ENCODE measurements at regions not wholly inside any gene's neighbourhood (a gene's known extent, or its start where the extent isn't known, plus 50 kb on each side); places are given as distances from the start of the nearest gene placed in this dataset.

- TF ChIP-seq ZNF274 (IDR thresholded peaks at IDR 0.05; ENCODE audit: borderline replicate concordance, extremely low read depth, low read length), result no peak
Observed at GRCh38 chr3:124201226-124201625, 209.3 kb upstream of the ROPN1 start (continued).
